GM12864 (cell line): ENCODE measurements at regions not wholly inside any gene's neighbourhood (a gene's known extent, or its start where the extent isn't known, plus 50 kb on each side); places are given as distances from the start of the nearest gene placed in this dataset.

Source experiments
- DNase-seq: peaks from one replicate; pipeline ENCODE4 v3.0.0-alpha.2; 2011; ENCODE audit warnings: low read depth
- H3K4me3 ChIP-seq: 2 replicates; pipeline ENCODE4 v1.5.1; 2011; ENCODE audit warnings: mild to moderate bottlenecking, low read depth, low read length, control low read depth
- TF ChIP-seq, protein P1 (sequence below): IDR thresholded peaks from 2 replicates; pipeline ENCODE4 v1.5.1; 2011; ENCODE audit warnings: low read depth, mild to moderate bottlenecking, moderate library complexity, low read length, control low read depth, inconsistent platforms; ENCODE audit errors: missing control alignments

GRCh38 chr9:108551030-108551841, 304.6 kb downstream of the ACTL7B start:
- H3K4me3 ChIP-seq = no peak overlapping the region
- TF ChIP-seq, protein P1, sequence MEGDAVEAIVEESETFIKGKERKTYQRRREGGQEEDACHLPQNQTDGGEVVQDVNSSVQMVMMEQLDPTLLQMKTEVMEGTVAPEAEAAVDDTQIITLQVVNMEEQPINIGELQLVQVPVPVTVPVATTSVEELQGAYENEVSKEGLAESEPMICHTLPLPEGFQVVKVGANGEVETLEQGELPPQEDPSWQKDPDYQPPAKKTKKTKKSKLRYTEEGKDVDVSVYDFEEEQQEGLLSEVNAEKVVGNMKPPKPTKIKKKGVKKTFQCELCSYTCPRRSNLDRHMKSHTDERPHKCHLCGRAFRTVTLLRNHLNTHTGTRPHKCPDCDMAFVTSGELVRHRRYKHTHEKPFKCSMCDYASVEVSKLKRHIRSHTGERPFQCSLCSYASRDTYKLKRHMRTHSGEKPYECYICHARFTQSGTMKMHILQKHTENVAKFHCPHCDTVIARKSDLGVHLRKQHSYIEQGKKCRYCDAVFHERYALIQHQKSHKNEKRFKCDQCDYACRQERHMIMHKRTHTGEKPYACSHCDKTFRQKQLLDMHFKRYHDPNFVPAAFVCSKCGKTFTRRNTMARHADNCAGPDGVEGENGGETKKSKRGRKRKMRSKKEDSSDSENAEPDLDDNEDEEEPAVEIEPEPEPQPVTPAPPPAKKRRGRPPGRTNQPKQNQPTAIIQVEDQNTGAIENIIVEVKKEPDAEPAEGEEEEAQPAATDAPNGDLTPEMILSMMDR = no peak
- DNase-seq = no peak

DNA sequence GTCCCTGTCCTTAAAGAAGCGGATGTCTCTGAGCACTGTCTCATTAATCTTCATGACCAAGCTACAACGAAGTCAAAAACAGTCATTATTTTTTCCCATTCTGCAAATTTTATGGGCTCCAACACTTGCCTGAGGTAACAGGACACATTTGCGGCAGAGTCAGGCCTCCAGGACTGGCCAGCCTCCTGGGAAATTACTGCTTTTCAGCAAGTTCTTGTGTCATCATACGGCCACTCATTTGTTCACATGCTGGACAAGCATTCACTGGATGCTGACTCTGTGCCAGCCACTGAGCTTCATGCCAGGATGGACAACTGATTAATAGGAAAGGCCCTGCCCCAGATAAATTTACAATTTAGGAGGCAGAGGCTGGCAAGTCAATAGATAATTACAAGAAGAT, 305.7 kb downstream of the ACTL7B start:
- no peak overlapping the region for H3K4me3 ChIP-seq
- TF ChIP-seq, protein P1 = no peak
- DNase-seq = no peak

DNA sequence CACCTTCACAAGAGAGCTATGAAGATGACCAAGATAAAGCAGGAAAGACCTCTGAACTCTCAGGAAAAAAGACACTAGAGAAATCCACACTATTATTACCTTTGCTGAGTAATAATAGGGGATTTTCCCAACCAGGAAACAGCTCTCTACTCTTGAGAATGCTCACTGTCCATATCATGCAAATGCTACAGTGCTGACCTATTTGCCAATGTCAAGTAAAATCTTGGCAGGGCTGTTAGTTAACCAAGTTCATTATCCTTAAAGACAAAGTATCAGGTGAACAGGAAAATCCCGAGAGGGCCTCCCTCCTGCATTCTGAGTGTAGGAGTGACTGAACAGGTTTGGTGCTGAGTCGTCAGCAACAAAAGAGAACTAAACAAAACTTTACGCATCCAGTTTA, 306.6 kb downstream of the ACTL7B start:
- no peak for DNase-seq
- TF ChIP-seq, protein P1 = no peak
- no peak overlapping the region for H3K4me3 ChIP-seq

GRCh38 chr9:108547411-108548135, 308.2 kb downstream of the ACTL7B start:
- no peak overlapping the region for H3K4me3 ChIP-seq
- no peak for DNase-seq
- TF ChIP-seq, protein P1 = no peak

DNA sequence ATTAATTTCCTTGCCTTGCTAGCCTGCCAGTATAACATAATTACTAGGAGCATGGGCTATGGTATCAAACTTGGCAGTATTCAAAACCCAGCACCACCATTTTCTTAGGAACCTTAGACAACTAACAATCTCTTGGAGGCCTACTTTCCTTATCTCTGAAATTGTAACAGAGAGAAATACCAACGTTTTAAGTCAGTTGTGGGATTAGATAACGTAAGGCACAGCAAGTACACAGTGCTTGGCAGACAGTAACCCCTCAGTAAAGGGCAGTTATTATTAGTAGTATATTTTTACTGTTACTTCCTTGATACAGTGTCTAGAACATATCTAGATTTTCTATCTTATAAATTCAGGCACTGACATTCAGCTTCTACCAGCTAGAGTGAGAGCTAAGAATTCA, 309.6 kb downstream of the ACTL7B start:
- H3K4me3 ChIP-seq = no peak overlapping the region
- DNase-seq = no peak
- TF ChIP-seq, protein P1 = no peak

GRCh38 chr9:108545436-108545835, 310.4 kb downstream of the ACTL7B start:
- TF ChIP-seq, protein P1 = no peak
- DNase-seq = no peak
- H3K4me3 ChIP-seq = no peak overlapping the region
